Retinal pigment epithelial cell (primary cell): ENCODE measurements at regions not wholly inside any gene's neighbourhood (a gene's known extent, or its start where the extent isn't known, plus 50 kb on each side); places are given as distances from the start of the nearest gene placed in this dataset.

ENCODE experiments used
- DNase-seq: peaks from one replicate; pipeline ENCODE4 v3.0.0-alpha.2; 2010; ENCODE audit warnings: low read depth
- H3K4me3 ChIP-seq: 2 replicates; pipeline ENCODE4 v1.5.1; 2011; ENCODE audit warnings: mild to moderate bottlenecking, low read length, control low read depth, moderate library complexity
- TF ChIP-seq, protein P1 (sequence below): conservative IDR thresholded peaks from 2 replicates; pipeline ENCODE4 v1.5.1; 2011; ENCODE audit warnings: low read depth, low read length, control low read depth, inconsistent platforms

DNA sequence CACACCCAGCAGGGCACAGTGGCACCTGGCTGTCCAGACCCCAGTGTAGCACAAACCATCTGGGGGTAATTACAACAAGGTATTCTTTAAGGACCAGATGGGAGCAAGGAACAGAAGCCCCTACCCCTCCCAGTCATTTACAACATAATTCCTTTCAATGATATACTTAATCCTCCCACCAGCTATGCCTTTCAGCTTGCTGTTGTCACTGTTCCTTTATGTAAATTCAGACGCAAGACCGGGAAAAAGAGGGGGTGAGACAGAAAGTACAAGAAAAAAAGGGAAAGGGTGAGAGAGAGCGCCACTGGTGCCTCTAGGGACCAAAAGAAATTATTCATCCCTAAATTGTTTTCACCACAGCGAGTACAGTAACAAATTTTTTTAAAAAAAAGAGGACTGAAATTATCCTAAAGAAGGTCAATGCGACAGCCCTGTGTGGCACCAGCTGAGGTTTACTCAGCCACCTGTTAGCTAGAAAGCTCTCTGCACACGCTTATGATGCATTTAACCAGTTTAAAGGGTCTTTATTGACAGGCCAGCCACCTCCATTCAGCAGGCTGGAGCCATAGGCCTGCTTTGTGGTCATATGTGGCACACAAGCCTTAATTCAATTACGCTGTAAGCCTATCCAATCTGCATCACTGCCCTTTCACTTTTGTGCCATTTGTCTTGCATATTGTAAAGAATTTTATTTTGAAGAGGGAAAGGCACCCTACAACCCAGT, 210.2 kb upstream of the ISL1 start:
- no peak for DNase-seq
- H3K4me3 ChIP-seq: no peak overlapping the region
- TF ChIP-seq, protein P1, sequence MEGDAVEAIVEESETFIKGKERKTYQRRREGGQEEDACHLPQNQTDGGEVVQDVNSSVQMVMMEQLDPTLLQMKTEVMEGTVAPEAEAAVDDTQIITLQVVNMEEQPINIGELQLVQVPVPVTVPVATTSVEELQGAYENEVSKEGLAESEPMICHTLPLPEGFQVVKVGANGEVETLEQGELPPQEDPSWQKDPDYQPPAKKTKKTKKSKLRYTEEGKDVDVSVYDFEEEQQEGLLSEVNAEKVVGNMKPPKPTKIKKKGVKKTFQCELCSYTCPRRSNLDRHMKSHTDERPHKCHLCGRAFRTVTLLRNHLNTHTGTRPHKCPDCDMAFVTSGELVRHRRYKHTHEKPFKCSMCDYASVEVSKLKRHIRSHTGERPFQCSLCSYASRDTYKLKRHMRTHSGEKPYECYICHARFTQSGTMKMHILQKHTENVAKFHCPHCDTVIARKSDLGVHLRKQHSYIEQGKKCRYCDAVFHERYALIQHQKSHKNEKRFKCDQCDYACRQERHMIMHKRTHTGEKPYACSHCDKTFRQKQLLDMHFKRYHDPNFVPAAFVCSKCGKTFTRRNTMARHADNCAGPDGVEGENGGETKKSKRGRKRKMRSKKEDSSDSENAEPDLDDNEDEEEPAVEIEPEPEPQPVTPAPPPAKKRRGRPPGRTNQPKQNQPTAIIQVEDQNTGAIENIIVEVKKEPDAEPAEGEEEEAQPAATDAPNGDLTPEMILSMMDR: no peak

DNA sequence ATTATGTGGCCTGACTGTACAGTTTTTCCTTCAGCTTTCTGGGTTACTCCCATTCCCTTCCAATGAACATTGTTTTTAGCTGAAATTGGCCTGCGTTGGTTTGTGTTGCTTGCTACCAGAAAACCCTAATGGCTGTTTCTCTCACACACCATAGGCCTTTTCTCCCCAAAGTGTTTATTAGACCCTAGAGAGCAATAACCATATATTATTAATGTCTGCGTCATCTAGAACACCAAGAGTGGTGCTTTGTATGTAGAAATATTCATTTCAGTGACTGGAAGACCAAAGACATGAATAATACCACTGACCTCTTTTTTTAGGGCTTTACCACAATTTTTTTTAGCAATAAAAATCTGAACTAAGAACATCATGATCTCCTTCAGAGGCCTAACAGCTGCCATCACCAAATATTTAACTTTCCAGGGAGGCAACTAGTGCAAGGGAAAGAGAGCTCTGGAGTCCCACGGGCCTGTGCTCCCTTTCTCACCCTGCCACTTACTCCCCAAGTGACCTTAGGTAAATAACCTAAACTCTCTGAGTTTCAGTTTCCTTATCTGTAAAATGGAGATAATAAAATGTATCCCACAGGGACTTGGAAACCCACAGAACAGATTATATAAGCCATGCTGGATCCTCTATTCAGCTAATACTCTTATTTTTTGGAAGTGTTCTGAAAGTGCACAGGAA, 201.9 kb upstream of the ISL1 start:
- DNase-seq: no peak
- H3K4me3 ChIP-seq: no peak overlapping the region
- TF ChIP-seq, protein P1: no peak

DNA sequence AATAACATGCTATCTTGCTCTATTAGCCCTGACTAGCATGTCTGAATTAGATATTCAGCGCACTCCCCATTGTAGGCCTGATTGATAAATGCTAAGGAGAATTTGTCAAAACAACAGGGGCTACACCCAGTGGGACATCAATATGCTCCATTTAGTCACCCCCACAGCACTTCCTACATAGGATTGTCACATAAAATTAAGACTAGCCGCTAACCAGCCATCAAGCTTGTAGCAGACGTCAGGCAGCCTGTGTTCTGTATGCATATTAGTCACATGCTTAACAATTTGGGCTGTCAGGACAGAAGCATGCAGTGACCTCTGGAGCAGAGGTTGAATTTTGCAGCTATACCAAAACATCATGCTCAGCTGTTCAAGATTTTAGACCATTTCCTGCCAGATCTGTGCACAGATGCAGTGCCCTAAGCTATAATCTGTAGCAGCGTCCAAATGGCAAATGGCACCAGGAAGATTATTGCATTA, 197.4 kb upstream of the ISL1 start:
- no peak for DNase-seq
- TF ChIP-seq, protein P1: no peak
- H3K4me3 ChIP-seq: no peak overlapping the region

DNA sequence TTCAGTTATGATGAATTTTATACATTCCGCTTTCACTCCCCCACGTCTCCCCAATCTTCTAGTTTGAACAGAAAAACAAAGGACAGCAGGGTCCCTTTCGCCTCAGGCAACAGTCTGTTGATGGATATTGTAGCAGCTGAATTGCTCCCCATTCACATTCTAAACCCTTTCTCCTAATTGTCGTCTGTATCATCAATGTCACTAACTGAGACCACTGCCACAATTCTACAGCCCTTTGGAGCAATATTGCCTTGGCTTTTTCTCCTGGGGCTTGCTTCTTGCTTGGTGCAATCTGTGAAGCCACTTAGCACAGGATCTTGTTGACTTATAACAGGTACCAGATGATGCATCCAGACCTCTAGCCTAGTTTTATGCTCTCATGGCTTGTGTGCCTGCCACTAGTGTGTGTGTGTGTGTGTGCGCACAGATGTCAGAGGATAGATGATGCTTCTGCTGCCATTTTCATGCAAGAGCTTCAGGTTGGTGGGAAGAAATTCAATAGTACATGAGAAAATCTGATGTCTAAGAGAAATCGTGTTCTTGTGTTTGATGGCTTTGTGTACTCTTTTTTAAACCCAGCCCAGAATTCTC, 195.2 kb upstream of the ISL1 start:
- DNase-seq: no peak
- H3K4me3 ChIP-seq: no peak overlapping the region
- TF ChIP-seq, protein P1: no peak

DNA sequence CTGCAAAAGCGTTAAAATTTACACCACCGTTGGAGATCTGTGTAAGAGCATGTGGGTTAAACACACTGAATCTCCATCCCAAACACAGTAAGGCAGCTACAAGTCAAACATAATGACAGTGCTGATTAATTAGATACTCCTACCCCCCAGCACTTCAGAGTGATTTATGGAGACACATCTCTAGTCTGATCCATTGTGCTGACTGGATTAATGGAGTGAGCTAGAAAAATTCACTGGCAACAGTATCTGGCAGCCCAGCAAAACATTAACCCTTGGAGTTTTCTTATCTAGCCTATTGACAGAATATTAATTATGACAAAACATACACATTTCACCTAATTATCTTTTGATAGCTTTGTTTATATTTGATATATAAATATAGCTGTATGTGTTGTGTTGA, 188.6 kb upstream of the ISL1 start:
- no peak overlapping the region for H3K4me3 ChIP-seq
- DNase-seq: no peak
- TF ChIP-seq, protein P1: no peak

DNA sequence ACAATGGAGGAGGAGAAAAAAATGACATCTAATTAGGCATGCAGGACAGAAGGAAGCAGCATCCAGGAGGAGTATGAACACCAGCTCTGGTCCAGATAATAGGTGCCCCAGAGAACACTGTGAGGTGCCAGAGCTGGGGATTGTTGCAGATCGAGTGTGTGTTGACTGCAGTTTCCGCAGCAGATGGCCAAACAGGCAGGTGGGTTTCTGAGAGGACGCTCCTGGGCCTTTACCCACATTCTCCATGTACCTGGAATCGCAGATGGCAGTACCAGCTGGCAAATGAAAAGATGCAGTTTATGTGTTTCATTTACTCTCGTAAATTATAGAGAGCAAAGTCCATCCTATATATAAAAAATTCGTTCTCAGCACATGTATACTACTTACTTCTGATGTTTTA, 182.2 kb upstream of the ISL1 start:
- TF ChIP-seq, protein P1: no peak
- DNase-seq: no peak
- no peak overlapping the region for H3K4me3 ChIP-seq
